ENCODE measurements at regions not wholly inside any gene's neighbourhood (a gene's known extent, or its start where the extent isn't known, plus 50 kb on each side); places are given as distances from the start of the nearest gene placed in this dataset.
"Not testable (repeated sequence)": the region's sequence is repeated elsewhere in the genome, so short reads cannot be mapped to it uniquely, and the experiment has no call there.

DNA sequence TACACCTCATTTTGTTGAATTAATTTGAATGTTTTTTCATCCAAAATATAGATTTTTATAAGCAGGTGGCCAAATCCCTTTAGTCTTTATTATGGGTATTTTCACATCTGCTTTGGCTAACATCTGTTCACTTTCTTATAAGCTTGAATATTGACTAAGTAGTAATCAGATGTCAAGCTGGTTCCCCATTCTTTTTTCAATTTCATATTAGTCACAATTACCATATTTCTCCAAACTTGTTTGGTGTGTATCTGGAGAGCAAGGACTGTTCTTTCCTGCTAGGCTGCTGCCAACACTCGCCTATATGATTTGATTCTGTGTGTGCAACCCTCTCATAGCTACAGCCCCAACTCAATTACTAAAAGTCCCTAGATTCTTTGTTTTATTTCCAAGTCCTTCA lies 608.5 kb downstream of the PSAT1 start:
- ATAC-seq (no peak), DNase-seq (ENCODE audit: low spot score) (no peak)
- Mint-ChIP-seq H3K27ac (no peak overlapping the region), H3K36me3 (no peaks in the 10 kb centered on the region), H3K4me3 (no peak overlapping the region), H3K27me3 (no peaks in the 10 kb centered on the region), H3K4me1 (ENCODE audit: low read depth in 2 of 2) (no peaks in the 10 kb centered on the region), H3K9me3 (peaks cover 12% of the 10 kb centered on the region)

DNA sequence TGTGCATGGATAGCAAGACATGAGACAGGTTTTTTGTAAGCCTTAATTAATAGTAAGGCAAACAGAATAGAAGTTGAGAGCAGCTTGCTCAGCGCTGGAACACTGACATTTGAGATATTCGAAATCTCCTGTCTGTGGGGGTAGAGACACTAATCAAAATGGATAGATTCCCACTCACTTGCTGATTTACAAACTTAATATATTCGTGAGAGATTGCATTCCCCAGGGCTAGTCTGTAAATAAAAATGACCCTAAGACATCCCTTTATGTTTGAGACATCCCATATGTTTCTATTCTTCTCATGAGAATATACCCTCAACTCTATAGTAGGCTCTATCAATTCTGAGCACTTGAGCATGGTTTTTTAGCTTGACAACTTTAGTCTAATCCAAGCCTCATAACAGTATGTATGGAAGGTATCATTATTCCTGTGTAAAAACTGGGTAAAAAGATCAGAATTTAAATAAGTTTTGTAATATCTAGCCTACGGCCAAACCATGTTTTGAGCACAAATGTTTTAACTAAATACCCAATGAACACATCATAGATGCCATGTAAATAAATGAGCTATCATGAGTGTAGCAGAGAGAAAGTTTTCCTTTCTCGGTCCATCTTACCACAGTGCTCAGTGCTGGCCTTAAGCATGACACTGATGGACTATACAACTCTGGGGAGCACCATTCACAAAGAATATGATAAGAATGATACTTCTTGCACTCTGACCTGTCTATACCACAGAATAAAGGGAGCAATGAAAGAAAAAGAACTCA lies 609.2 kb downstream of the PSAT1 start:
- H3K4me1 Mint-ChIP-seq (ENCODE audit: low read depth in 2 of 2) = no peaks in the 10 kb centered on the region

DNA sequence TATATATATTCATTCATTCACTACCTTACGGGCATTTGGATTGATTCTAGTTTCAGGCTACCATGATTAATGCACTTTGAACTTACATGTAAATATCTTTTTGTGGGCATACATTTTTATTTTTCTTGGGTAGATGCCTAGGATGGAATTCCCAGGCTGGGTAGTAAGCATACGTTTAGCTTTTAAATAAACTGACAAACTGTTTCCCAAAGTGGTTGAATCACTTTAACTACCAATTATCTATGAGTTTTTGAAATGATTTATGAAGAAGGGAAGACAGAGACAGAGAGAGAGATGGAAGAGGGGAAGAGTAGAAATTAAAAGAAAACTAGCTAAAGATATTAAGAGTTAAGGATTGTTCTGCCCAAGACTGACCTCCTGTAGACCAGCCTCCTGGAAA lies 612.6 kb downstream of the PSAT1 start:
- ATAC-seq (no peak), DNase-seq (ENCODE audit: low spot score) (no peak)
- H3K4me3 Mint-ChIP-seq = no peak overlapping the region
- no peak overlapping the region for H3K27ac Mint-ChIP-seq
- H3K27me3 Mint-ChIP-seq = no peaks in the 10 kb centered on the region
- H3K9me3 Mint-ChIP-seq = peaks cover 8% of the 10 kb centered on the region
- no peaks in the 10 kb centered on the region for H3K36me3 Mint-ChIP-seq
- no peaks in the 10 kb centered on the region for H3K4me1 Mint-ChIP-seq (ENCODE audit: low read depth in 2 of 2)

More for the DNA sequence above, 609.2 kb downstream of the PSAT1 start:
- DNase-seq (ENCODE audit: low spot score) (no peak), ATAC-seq (no peak)
- H3K27ac Mint-ChIP-seq = no peak overlapping the region
- no peaks in the 10 kb centered on the region for H3K27me3 Mint-ChIP-seq
- peaks cover 15% of the 10 kb centered on the region for H3K9me3 Mint-ChIP-seq
- H3K4me3 Mint-ChIP-seq = no peak overlapping the region
- no peaks in the 10 kb centered on the region for H3K36me3 Mint-ChIP-seq

DNA sequence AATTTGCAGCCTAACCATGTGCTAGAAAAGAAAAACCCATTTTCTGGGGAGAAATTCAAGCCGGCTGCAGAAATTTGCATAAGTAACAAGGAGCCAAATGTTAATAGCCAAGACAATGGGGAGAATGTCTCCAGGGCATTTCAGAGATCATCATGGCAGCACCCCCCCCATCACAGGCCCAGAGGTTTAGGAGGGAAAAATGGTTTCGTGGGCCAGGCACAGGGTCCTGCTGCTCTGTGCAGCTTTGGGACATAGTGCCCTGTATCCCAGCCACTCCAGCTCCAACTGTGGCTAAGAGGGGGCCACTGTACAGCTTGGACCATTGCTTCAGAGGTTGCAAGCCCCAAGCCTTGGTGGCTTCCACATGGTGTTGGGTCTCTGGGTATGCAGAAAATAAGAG lies 620.0 kb downstream of the PSAT1 start:
- H3K4me3 Mint-ChIP-seq; H3K27ac Mint-ChIP-seq; H3K4me1 Mint-ChIP-seq (ENCODE audit: low read depth in 2 of 2); H3K36me3 Mint-ChIP-seq; DNase-seq (ENCODE audit: low spot score); ATAC-seq; H3K27me3 Mint-ChIP-seq: not testable (repeated sequence)
- H3K9me3 Mint-ChIP-seq = peaks cover 11% of the 10 kb centered on the region

DNA sequence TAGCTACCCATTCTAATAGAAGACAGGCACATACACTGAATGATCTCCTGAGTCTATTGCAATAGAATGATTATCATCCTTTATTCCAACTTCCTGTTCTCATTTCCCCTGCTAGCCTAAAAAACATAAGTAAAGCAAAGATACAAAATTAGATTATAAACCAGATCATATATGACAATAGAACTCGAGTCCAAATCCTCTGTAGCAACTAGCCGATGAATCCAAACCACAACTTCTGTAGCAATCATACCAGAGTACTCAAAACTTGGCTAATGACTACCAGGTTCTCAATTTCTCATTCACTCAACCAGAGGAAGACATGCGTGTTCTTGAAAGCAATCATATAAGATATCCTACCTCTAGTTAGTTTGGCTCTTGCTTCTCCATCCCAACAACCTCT lies 622.1 kb downstream of the PSAT1 start:
- no peak for DNase-seq (ENCODE audit: low spot score)
- Mint-ChIP-seq H3K27ac (no peak overlapping the region), H3K4me3 (no peak overlapping the region), H3K4me1 (ENCODE audit: low read depth in 2 of 2) (no peaks in the 10 kb centered on the region), H3K9me3 (peaks cover 11% of the 10 kb centered on the region), H3K36me3 (no peaks in the 10 kb centered on the region), H3K27me3 (no peaks in the 10 kb centered on the region)
- no peak for ATAC-seq

DNA sequence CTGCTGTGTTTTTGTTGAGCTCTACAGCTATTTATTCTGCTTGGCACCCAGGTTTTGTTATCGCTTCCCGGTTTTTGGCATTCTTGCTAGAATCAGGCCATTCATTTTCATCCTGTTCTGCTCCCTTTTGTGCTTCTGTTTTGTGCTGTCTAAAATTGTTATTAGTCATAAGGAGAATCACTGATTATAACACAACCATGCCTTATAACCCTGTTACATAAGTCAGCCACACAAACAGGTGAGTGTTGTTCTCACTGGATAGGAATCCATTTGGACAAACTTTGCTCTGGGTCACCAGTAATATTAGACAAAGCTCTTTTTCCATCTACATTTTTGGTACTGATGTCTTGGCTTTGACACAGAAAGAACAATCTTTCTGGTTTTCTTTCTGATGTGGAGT lies 622.8 kb downstream of the PSAT1 start:
- Mint-ChIP-seq H3K4me3 (no peak overlapping the region), H3K9me3 (peaks cover 11% of the 10 kb centered on the region), H3K4me1 (ENCODE audit: low read depth in 2 of 2) (no peaks in the 10 kb centered on the region), H3K27me3 (no peaks in the 10 kb centered on the region), H3K36me3 (no peaks in the 10 kb centered on the region), H3K27ac (no peak overlapping the region)
- no peak for ATAC-seq
- no peak for DNase-seq (ENCODE audit: low spot score)

DNA sequence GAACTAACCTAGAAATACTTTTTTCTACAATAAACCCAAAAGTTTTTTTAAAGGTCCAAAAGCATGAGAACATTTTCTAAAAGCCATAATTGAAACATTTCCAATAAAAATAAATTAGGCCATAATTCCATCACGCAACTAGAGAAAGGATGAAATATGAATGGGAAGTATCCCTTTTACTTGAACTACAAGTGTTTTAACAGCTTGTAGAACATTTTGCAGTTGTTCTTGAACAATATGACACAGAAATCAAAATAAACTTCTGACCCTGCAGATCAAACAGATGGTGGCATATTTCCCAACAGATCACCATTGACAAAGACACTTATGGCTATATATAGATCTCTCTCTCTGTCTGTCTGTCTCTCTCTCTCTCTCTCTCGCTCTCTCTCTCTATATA lies 624.4 kb downstream of the PSAT1 start:
- H3K27me3 Mint-ChIP-seq = no peaks in the 10 kb centered on the region
- H3K4me3 Mint-ChIP-seq = no peak overlapping the region
- H3K4me1 Mint-ChIP-seq (ENCODE audit: low read depth in 2 of 2) = no peaks in the 10 kb centered on the region
- peaks cover 15% of the 10 kb centered on the region for H3K9me3 Mint-ChIP-seq
- H3K36me3 Mint-ChIP-seq = no peaks in the 10 kb centered on the region
- DNase-seq (ENCODE audit: low spot score) = no peak
- no peak for ATAC-seq
- no peak overlapping the region for H3K27ac Mint-ChIP-seq

DNA sequence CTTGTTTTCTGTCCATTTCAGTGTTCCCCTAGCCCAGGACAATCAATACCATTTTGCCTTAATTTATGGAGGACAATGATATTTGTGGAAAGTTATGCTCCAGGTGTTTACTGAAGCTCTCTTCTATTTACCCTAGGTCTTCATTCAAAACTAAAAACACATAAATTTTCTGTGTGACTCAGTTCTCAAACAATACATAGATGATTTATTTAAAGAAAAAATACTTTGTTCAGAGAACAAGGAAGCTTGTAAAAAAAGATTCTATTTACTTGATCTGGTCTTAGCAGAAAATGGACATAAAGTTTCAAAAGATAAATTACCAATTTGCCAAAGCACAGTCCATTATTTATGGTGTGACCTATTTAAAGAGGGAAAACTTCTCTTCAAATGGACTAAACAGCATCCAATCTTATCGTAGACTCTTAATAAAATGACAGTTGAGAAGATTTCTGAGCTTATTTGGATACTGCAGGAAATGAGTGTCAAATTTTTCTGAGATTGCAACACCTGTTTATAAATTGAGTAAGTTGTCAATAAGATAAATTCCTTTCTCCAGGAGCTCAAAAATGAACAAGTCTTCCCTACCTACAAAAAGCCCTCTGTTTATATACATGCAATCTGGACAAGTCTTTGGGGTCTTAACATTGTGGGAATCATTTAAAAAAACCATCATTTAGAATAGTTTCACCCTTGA lies 627.2 kb downstream of the PSAT1 start:
- no peaks in the 10 kb centered on the region for H3K27me3 Mint-ChIP-seq
- no peak overlapping the region for H3K27ac Mint-ChIP-seq
- H3K4me1 Mint-ChIP-seq (ENCODE audit: low read depth in 2 of 2) = no peaks in the 10 kb centered on the region
- ATAC-seq (no peak), DNase-seq (ENCODE audit: low spot score) (no peak)
- H3K9me3 Mint-ChIP-seq = peaks cover 9% of the 10 kb centered on the region
- no peak overlapping the region for H3K4me3 Mint-ChIP-seq
- H3K36me3 Mint-ChIP-seq = no peaks in the 10 kb centered on the region

DNA sequence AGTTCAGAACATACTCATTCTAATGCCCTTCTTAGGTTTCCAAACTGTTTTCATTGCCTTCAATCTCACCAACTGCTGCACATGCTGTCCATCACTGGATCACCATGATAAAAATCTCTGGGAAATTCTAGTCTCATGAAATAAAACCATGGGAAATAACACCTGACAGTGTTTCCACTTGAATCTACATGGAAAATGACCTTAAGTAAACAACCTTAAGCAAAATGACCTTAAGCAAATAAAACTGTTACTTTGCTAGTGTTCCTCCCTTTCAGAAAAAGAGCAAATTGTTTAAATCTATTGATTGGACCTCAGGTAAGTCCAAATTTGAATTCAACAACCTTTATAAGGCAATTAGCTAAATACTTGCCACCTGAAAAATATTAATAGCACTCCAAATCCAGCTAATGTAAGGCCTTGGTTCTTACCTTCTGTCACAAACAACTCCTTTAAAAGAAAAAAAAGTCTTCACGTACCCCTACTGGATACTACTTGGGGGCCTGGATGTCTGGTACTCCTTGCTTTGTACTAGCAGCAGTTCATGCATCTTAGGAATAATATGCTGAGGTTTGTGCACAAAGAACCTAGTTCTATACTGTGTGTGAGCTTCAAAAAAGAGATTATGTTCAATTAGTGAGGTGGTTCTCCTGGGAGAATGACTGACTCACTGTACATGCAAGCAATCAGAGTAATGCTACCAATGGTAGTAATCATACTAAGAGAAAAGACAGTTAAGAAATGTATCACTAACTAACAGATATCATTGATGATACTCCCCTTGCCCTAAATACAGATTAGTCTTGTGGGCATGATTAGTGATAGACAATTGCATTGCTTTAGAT lies 630.4 kb downstream of the PSAT1 start:
- Mint-ChIP-seq H3K36me3 (no peaks in the 10 kb centered on the region), H3K27ac (no peak overlapping the region), H3K27me3 (no peaks in the 10 kb centered on the region), H3K9me3 (peaks cover 6% of the 10 kb centered on the region), H3K4me1 (ENCODE audit: low read depth in 2 of 2) (no peaks in the 10 kb centered on the region), H3K4me3 (no peak overlapping the region)
- ATAC-seq = no peak
- DNase-seq (ENCODE audit: low spot score) = no peak

DNA sequence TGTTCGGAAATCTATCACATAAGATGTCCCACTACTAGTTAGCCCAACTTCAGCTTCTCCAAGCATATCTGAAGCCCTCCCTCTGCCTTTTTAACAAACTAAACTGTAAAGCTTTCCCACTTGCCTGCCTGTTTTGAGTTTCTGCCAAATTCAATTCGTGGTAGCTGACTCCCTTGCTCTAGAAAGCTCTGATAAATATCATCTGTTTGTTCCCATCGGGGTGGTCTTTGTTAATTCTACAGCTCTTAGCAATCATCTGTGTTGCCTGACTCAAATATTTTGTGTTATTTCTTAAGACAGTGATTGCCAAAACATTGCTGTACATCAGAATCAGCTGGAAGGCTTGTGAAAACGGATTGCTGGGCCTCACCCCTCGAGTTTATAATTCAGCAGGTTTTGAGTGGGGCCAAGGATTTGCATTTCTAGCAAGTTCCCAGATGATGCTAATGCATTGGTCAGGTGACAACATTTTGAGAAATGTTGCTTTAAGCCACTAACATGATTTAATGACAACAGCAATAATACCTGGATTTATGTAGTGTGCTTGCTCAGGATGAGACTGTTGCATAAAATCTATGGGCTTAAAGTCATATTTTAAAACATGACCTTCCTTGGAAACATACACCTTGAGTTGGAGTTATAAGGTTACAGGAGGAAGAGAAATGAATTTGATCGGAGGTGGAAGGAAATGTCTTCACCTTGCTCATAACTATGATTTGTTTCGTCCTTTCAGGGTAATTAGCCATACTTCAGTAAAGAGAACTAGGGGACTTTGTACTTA lies 631.9 kb downstream of the PSAT1 start:
- peaks cover 10% of the 10 kb centered on the region for H3K9me3 Mint-ChIP-seq
- ATAC-seq = no peak
- no peak for DNase-seq (ENCODE audit: low spot score)
- no peak overlapping the region for H3K4me3 Mint-ChIP-seq
- no peak overlapping the region for H3K27ac Mint-ChIP-seq
- H3K36me3 Mint-ChIP-seq = no peaks in the 10 kb centered on the region
- no peaks in the 10 kb centered on the region for H3K4me1 Mint-ChIP-seq (ENCODE audit: low read depth in 2 of 2)
- no peaks in the 10 kb centered on the region for H3K27me3 Mint-ChIP-seq

DNA sequence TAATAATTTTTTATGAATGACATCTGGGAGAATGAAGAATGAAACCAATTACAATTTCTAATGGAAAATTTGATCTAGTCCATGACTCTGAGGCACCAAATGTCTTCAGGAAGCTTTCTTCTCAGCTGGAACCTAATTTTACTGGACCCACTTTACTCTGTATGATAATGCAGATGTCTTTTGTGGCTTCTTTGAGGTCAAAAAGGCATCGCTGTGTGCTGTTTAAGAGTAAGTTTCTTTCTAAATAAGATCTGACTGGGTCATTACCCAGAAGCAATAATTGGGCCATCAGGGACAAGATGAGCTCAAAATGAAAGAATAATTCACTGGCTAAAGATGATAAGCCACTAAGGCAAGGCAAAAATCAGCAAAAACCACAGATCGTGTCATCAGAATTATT lies 633.4 kb downstream of the PSAT1 start:
- Mint-ChIP-seq H3K9me3 (peaks cover 10% of the 10 kb centered on the region), H3K4me1 (ENCODE audit: low read depth in 2 of 2) (no peaks in the 10 kb centered on the region), H3K27me3 (no peaks in the 10 kb centered on the region), H3K27ac (no peak overlapping the region), H3K4me3 (no peak overlapping the region), H3K36me3 (no peaks in the 10 kb centered on the region)
- ATAC-seq (no peak), DNase-seq (ENCODE audit: low spot score) (no peak)

DNA sequence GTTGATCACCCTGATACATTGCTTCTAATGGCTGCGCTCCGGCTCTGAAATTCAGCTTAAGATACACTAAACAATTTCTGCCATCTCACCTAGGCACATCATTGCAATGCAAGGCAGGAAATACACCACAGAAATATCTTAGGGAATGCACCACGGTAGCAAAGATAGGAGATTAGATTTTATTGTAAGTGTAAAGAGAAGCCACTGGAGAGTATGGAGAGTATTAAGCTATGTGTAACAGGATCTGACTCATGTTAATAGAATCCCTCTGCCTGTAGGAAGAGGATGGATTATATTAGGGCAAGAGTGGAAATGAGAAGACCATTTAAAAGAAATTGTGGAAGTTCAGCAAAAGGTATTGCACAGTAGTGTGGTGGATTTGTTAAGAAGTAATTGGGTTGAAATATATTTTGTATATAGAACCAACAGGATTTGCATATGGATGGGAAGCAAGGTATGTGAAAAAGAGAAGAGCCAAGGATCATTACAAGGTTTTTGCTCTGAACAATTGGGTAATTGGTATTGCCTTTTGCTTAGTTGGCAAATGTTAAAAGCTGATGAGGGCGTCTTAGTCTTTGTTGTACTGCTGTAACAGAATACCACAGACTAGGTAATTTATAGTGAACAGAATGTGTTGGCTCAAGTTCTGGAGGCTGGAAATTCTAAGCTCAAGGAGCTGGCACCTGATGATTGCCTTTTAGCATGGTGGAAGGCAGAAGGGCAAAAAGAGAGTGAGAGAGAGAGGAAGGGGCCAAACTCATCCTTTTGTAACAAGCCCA lies 636.1 kb downstream of the PSAT1 start:
- H3K4me1 Mint-ChIP-seq (ENCODE audit: low read depth in 2 of 2) = no peaks in the 10 kb centered on the region
- peaks cover 7% of the 10 kb centered on the region for H3K9me3 Mint-ChIP-seq
- no peak overlapping the region for H3K27ac Mint-ChIP-seq
- H3K36me3 Mint-ChIP-seq = no peaks in the 10 kb centered on the region
- H3K27me3 Mint-ChIP-seq = no peaks in the 10 kb centered on the region
- ATAC-seq (no peak), DNase-seq (ENCODE audit: low spot score) (no peak)
- no peak overlapping the region for H3K4me3 Mint-ChIP-seq

DNA sequence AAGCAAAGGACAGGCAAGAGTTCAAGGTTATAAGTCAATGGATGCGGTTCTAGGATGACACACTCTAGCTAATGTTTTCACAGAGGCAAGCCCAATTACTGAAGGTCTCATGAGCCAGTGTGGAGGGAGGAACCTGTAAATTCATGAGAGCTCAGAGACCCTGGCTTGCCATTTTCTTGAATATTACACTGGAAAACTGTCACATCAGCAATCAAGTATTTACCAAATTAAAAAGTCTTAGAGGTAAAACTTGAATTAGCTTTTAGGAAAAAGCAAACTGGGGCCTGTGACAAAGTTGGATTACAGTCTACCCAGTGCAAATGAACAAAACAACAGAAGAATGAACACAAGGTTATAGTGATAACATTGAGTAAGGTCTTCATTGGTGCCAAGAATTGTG lies 636.9 kb upstream of the TLE4 start:
- Mint-ChIP-seq H3K27me3 (no peaks in the 10 kb centered on the region), H3K4me1 (ENCODE audit: low read depth in 2 of 2) (no peaks in the 10 kb centered on the region), H3K36me3 (no peaks in the 10 kb centered on the region), H3K4me3 (no peak overlapping the region), H3K9me3 (peaks cover 4% of the 10 kb centered on the region), H3K27ac (no peak overlapping the region)
- ATAC-seq (no peak), DNase-seq (ENCODE audit: low spot score) (no peak)

Measured in natural killer cell treated with Interleukin-12 subunit alpha and Interleukin-12 subunit beta and Interleukin-15 and Interleukin-18, amount 100 ng/mL, for 72 hours (primary cell).